NCI-H2196 treated with DMSO at 0.1 percent for 48 hours (cell line): ENCODE measurements at regions not wholly inside any gene's neighbourhood (a gene's known extent, or its start where the extent isn't known, plus 50 kb on each side); places are given as distances from the start of the nearest gene placed in this dataset.
A peak's percentile ranks its signal among the peaks of the same experiment; 100 is the strongest.

ENCODE experiments used
- DNase-seq: peaks from one replicate; lab custom pipeline; 2025; ENCODE audit not compliant: unreplicated experiment; lab: John Stamatoyannopoulos, UW

GRCh38 chr9:105062222-105062855 lies 134.4 kb upstream of the ABCA1 start:
- no peak for DNase-seq

DNA sequence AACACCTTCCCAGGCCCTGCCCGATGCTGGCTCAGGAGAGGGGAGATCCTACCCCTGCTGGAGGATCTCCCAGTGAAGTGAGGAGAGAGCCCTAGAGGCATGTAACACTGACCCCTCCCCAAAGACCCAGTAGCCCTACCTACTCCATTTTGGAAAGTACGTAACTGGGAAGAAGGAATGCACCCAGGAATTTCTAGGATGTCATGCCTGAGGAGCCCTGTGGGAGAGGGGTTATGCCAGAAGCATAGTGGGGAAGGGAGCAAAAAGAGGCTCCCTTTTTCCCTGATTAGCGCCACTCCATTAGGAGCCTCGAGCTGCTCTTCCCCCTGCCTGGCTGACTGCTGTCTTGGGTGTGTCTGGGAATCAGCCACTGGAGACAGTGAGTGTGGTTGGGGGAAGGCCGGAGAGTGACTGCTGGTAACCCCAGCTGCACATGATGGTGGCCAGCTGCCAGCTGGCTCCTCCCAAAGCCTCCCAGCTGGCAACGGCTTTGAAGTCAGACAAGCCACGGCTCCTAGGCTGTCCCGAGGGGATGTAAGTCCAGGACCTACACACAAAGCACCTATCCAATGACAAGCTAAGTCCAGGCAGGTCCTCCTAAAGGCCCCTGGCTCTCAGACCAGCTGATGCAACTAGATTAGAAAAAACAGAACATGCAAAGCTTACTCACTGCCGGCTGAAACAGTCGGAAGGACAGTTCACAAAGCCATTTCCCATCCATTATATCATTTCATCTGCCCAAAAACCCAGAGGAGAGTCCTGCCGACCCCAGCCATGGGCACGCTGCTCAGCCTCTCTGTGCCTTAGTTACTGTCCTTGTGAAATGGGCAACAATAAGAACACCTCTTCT lies 136.5 kb upstream of the ABCA1 start:
- DNase-seq, result peak; percentile 88

GRCh38 chr9:105065098-105066088 lies 137.4 kb upstream of the ABCA1 start:
- no peak for DNase-seq

DNA sequence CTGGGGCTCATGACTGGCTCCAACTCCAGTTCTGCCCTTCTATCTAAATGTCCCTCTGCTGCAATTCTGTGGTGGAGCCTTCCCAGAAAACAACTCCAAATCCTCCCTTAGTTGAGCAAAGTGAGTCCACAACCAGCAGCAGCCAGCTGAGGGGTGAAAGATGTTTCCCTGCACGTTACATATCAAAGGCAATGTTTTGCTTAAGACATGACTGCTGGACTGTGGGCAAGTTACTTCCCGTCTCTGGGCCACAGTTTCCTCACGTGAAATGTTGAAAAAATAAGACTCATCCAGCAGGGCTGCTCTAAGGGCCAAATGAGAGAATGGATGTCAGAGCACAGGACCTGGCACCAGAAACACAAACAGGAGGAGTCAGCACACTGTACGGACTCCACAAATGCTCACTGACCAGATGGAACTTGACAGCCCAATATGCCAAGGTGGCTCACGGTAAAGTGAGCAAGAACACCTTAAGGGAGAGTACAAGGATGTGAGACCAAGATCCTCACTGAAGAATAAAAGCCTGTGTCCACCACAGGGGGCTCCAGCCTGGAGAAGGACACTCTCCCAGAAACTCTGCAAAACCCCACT lies 138.4 kb upstream of the ABCA1 start:
- DNase-seq, result no peak

DNA sequence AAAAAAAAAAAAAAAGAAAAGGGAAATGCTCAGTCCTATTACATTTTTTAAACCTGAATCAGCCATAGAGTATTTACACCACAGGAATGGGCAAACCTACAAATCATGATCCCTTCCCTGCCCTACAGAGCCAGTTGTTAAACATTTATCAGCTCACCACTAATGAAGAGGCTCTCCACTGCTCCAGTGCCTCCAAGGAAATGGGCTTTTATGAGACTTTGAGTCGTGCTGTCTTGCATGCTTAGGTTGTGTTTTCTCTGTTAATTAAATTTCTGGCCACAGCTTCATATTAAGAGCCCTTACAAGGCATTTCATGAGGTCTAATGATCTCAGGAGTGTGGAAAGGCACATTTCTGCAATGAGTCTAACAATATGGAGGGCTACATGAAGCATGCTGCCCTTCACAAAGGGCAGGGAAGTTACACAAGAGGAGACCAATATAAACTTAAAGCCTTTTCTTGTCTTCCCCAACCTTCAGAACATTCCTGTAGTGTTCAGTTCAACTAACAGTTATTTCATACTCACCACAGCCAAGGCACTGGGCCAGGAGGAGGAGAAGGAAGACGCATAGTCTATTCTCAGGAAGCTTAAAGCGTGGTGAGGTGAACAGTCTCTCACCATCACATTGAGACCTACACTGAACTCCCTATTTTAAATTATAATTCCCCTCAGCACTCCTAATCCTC lies 140.1 kb upstream of the ABCA1 start:
- no peak for DNase-seq

GRCh38 chr9:105069285-105069684 lies 141.3 kb upstream of the ABCA1 start:
- no peak for DNase-seq

DNA sequence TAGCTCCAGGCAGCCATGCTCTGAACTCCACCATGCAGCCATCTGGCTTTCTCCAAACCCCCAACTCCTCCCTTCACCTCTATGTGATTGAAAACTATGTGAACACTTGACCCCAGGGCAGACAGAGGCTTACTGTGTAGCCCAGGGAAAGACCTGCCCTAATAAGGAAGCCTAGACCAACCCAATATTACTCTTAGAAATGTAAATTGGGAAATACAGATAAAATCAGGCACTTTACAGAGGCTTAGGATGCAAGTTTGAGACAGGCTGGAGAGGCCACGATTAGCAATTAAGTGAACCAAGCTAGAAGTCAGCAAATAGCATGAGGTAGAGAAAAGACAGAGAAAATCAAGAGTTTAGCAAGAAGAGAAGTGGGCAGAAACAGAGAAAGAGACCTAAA lies 141.7 kb upstream of the ABCA1 start:
- DNase-seq, result no peak

GRCh38 chr9:105070176-105070575 lies 142.2 kb upstream of the ABCA1 start:
- no peak for DNase-seq

DNA sequence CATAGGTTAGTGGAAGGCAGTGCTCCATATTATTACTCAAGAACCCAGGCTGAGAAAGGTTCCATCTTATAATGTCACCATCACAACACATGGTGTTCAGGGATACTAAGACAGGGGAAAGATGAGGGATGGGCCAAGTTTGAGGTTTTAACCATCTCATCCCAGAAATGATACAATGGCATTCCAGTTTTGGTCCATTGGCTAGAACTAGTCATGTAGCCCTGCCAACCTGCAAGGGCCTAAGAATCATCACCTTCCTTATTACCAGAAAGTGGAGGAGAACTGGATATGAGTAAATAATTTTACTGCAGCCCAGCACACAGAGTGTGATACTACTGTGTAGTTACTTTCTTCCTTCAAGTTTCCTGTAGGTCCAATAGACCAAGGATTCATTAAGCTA lies 144.5 kb upstream of the ABCA1 start:
- no peak for DNase-seq

- no peak for DNase-seq
Measured at GRCh38 chr9:105073147-105073546, 145.2 kb upstream of the ABCA1 start.

GRCh38 chr9:105074491-105074890 lies 146.5 kb upstream of the ABCA1 start:
- DNase-seq, result no peak

DNA sequence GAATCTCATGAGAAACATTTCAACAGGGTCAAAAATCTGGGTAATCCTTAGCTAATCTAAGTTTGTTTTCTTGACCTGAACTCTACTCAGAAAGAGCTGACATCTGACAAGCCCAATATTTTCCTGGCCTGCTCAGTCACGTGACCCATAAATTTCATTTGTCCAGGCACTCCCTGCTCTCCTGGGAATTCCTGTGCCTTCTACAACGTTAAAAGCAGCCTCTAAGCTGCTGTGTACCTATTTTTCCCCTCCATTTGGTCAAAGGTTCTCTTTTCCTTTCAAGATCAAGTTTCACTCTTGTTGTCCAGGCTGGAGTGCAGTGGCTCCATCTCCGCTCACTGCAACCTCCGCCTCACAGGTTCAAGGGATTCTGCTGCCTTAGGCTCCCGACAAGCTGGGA lies 148.8 kb upstream of the ABCA1 start:
- DNase-seq, result no peak

DNA sequence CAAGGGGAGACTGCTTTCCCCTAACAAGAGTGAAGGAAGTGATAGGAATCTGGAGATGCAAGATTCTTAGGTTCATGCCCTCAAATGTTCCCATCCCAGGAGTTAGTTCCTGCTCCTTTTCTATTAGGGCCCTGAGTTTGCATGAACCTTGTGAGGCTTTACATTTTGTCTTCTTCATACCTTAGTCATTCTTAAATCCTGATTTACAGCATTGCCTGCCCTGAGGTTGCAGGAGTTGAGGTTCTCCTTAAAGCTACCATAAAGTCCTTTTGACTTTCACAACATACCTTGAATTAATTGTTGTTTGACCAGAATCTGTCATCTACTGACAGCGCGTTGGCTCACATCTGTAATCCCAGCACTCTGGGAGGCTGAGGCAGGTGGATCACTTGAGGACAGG lies 151.5 kb upstream of the ABCA1 start:
- no peak for DNase-seq

DNA sequence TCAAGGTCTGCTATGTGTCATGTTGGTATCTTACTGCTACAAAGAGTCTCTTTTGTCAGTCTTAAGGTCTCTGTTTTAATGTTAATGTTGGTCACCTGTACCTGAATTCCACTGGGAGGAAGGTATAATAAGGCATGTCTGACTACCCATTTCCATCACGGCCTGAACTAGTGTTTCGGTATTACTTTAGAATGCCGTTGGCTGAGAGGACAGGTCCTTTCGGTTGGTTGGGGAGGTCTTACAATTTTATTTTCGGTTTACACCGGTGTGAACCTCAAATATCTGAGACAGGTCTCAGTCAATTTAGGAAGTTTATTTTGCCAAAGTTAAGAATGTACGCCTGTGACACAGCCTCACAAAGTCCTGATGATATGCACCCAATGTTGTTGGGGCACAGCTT lies 154.9 kb upstream of the ABCA1 start:
- no peak for DNase-seq

- no peak for DNase-seq
Measured at GRCh38 chr9:105083256-105083655, 155.3 kb upstream of the ABCA1 start.

- DNase-seq, result no peak
Measured at GRCh38 chr9:105087910-105088898, 156.2 kb upstream of the SLC44A1 start.

DNA sequence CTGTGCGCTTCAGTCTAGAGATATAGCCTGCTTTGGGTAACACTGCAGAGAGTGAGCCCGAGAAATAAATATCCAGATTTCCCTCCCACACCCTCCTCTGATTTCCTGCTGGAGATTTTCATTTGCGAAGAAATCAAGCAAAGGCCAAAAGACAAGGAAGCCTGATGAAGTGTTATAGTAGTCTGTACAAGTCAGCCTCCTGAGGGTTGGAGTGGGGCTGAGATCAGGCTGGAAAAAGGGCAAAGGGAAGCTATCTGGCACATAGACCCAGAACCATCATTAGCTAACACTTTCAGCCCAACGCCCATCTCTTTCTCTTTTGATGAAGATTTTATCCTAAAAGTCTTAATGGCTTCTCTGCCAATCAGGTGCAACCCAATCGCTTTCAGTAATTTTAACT lies 154.6 kb upstream of the SLC44A1 start:
- no peak for DNase-seq

GRCh38 chr9:105091004-105091640 lies 153.3 kb upstream of the SLC44A1 start:
- no peak for DNase-seq

DNA sequence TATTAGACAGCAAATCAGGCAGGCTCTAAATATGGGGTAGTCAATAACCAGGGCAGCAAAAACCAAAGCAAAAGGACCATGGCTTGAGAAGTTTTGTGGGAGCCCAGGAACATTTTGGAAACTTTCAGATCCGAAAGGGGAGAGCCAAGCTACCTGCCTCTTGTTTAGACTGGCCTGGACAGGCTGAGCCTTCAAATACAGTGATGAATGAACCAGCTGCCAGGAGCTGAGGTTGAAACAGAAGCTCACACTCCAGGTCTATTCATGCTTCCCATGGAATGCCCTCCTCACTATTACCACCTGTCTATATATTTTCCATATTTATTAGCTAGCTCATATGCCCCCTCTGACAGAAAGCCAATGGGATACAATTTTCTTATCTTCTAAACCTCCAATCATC lies 150.8 kb upstream of the SLC44A1 start:
- no peak for DNase-seq
